Tibial nerve (tissue), 4 donors: ENCODE measurements at regions not wholly inside any gene's neighbourhood (a gene's known extent, or its start where the extent isn't known, plus 50 kb on each side); places are given as distances from the start of the nearest gene placed in this dataset.

Experiments used
- CTCF ChIP-seq, 5 experiments: fragments of 200-600 bp in 3 of 5; fragments of 450-650 bp in 2 of 5; sonication (generic) in 3 of 5; IDR thresholded peaks; one replicate each; pipeline ENCODE4 v1.5.1; 2016 to 2019; ENCODE audit warnings: antibody characterized with exemption in 5 of 5, mild to moderate bottlenecking in 3 of 5, moderate library complexity in 2 of 5
- EP300 ChIP-seq, 2 donors: sonication (generic); formaldehyde crosslinking; IDR thresholded peaks; one replicate each; pipeline ENCODE4 v1.6.1; 2017; ENCODE audit warnings: antibody characterized with exemption in 2 of 2, mild to moderate bottlenecking in 1 of 2
- POLR2A ChIP-seq, 2 donors: fragments of 450-650 bp; IDR thresholded peaks; one replicate each; pipeline ENCODE4 v1.6.1; 2017; ENCODE audit warnings: antibody characterized with exemption in 2 of 2, mild to moderate bottlenecking in 2 of 2, moderate library complexity in 2 of 2

GRCh38 chr13:103510007-103510535 lies 443.9 kb upstream of the SLC10A2 start:
- no peak for TF ChIP-seq CTCF (IDR thresholded peaks at IDR 0.05)
- no peak for TF ChIP-seq POLR2A (IDR thresholded peaks at IDR 0.05)
- no peak for TF ChIP-seq EP300 (IDR thresholded peaks at IDR 0.05)
